GM18511 (cell line): ENCODE measurements at regions not wholly inside any gene's neighbourhood (a gene's known extent, or its start where the extent isn't known, plus 50 kb on each side); places are given as distances from the start of the nearest gene placed in this dataset.

Experiments used
- ATAC-seq: cut with Tn5 transposase; IDR thresholded peaks from one replicate; pipeline ENCODE4 v1.9.1; 2021; ENCODE audit warnings: mild to moderate bottlenecking, moderate library complexity; ENCODE audit not compliant: unreplicated experiment

GRCh38 chr2:75287624-75288316 is 88.5 kb upstream of the TACR1 start:
- ATAC-seq: peak; percentile 76

GRCh38 chr2:75284345-75284744 is 85.0 kb upstream of the TACR1 start:
- ATAC-seq: no peak

GRCh38 chr2:75278821-75279379 is 79.6 kb upstream of the TACR1 start:
- ATAC-seq: no peak

GRCh38 chr2:75278314-75278713 is 79.0 kb upstream of the TACR1 start:
- no peak for ATAC-seq

DNA sequence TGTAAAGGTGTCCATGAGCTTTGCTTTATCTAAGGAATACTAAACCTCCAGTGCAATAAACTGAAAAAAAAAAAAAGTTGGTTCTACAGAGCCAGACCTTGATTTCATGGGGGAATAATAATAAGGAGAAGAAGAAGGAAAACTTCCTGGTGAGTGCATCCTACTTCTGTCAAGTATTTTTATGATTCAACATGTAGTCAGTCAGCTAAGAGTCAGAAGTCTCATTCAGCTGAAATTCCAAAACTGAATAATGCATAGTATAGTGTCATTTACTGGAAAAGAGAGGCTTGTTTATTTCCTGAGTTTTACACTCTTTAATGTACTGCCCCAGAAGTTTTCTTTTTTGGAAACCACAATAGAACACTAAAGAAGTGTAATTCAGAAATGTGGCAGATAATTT is 77.8 kb upstream of the TACR1 start:
- ATAC-seq: no peak

- ATAC-seq: no peak
Observed at GRCh38 chr2:75276093-75277029, 77.0 kb upstream of the TACR1 start.

DNA sequence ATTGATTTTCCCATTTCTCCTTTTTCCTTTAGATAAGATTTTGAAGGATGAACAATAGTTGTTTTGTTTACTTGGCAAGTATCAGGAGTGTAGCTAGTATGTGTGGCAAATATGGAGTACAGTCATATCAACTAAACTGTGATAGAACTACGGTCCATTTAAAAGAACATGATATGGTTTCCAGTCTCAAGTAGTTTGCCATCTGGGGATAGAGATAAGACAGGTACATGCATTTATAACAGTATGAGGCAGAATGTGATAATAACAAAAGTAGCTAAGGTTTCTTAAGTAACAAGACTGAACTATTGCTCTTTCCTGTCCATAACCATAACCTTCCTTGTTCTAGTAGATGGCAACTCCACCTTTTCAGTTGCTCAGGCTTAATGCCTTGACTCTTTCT is 75.6 kb upstream of the TACR1 start:
- ATAC-seq: no peak

- no peak for ATAC-seq
Observed at GRCh38 chr2:75268112-75268511, 68.8 kb upstream of the TACR1 start.

DNA sequence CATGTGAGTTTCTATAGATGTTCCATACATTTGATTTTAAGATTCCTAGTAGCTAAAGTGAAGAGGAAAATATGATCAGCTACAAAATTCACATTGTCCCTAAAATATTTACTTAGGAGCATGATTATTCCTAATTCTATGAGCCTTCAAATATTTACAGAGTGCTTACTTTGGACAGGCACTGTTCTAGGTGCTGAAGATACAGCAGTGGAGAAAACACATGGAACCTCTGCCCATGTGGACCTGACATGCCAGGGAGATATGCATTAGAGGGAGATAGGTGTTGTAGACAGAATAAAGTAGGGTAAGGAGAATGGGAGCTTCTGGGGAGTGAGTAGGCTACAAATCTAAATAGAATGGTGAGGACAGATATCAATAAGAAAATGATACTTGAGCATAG is 62.6 kb upstream of the TACR1 start:
- ATAC-seq: no peak

DNA sequence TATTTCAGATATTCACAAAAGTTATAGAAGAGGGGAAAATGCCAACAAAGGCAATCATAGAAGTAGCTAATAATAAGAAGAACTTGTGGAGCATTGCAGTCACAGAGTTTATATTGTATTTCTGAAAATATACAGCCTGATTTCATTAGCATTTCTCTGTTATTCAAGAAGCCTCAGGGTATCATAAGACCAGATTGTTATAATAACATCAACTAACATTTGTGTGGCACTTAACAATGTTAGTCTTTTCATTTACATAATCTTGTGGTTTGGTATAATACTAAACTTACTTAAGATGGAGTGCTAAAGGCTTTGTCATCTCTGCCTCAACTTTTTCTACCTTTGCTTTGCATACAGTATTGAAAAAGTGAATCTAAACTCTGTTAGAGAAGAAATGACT is 61.6 kb upstream of the TACR1 start:
- ATAC-seq: no peak

DNA sequence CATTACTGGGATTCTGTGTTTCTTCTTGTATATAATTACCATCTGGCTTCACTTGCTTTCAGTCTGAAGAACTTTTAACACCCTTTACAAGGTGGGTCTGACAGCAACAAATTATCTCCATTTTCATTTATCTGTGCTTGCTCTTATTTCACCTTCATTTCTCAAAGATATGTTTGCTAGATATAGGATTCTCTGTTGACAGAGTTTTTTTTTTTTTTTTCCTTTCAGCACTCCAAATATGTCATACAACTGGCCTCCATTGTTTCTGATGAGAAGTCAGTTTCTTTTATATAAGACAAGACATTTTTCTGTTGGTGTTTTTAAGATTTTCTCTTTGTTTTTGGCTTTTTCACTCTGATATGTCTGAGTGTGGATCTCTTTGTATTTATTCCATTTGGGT is 59.3 kb upstream of the TACR1 start:
- no peak for ATAC-seq

GRCh38 chr2:75256485-75256884 is 57.2 kb upstream of the TACR1 start:
- ATAC-seq: no peak

- ATAC-seq: no peak
Observed at GRCh38 chr2:75253526-75253925, 54.2 kb upstream of the TACR1 start.

DNA sequence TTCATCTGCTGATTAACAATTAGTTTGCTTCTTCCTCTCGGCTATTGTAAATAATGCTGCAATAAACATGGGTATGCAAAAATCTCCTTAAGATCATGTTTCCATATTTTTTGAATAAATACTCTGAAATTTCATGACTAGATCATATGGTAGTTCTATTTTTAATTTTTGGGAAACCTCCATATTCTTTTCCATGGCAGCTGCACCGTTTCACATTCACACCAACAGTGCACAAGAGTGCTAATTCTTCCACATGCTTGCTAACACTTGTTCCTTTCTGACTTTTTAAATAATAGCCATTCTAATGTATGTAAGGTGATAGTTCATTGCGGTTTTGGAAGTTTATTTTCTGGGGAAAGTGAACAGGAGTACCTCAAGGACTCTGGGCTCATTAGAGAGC is 52.6 kb upstream of the TACR1 start:
- ATAC-seq: no peak
